SK-N-SH (cell line): ENCODE measurements at regions not wholly inside any gene's neighbourhood (a gene's known extent, or its start where the extent isn't known, plus 50 kb on each side); places are given as distances from the start of the nearest gene placed in this dataset.

ENCODE experiments used
- CTCF ChIA-PET: fragments of 300-600, 350-600 bp; formaldehyde crosslinking; extraction: SDS; loops from one replicate; lab custom pipeline; 2021; lab: Yijun Ruan, JAX
- POLR2A ChIA-PET: fragments of 350-600 bp; sonication (Branson Sonifier 250); formaldehyde crosslinking; extraction: SDS; loops from one replicate; lab custom pipeline; 2020; ENCODE audit warnings: antibody characterized with exemption, inconsistent platforms; lab: Yijun Ruan, JAX
- DNase-seq: peaks from one replicate; pipeline ENCODE4 v3.0.0; 2012
- H2AFZ ChIP-seq: fragments of 200-600 bp; sonication (generic); 2 replicates; pipeline ENCODE4 v1.8.1; 2016; ENCODE audit warnings: antibody characterized with exemption, mild to moderate bottlenecking, low read depth
- H3F3A ChIP-seq: fragments of 200-600 bp; sonication (generic); replicated peaks from 2 replicates; pipeline ENCODE3; 2016; ENCODE audit warnings: antibody characterized with exemption, mild to moderate bottlenecking; ENCODE audit not compliant: insufficient read depth
- H3K27ac ChIP-seq, 2 experiments: fragments of 200-500 bp in 1 of 2; fragments of 200-600 bp in 1 of 2; sonication (Bioruptor generic) in 1 of 2; sonication (generic), shearing (Covaris generic) in 1 of 2; 2 replicates each; pipeline versions ENCODE4 v1.5.1 to v1.6.1; 2014 to 2016; ENCODE audit warnings: low read depth in 2 of 2, inconsistent platforms in 1 of 2, low read length in 1 of 2, mild to moderate bottlenecking in 1 of 2, mixed read lengths in 1 of 2
- H3K27me3 ChIP-seq: fragments of 200-600 bp; sonication (generic), shearing (Covaris generic); 2 replicates; pipeline ENCODE4 v1.6.1; 2016; ENCODE audit warnings: mixed run types; ENCODE audit not compliant: insufficient read depth
- H3K36me3 ChIP-seq, 2 experiments: fragments of 200-500 bp in 1 of 2; fragments of 200-600 bp in 1 of 2; sonication (Bioruptor generic) in 1 of 2; sonication (generic) in 1 of 2; replicated peaks in 1 of 2; 2 replicates each; pipeline versions ENCODE3 to v1.5.1; 2014 to 2016; ENCODE audit warnings: low read length in 1 of 2, mild to moderate bottlenecking in 1 of 2; ENCODE audit not compliant: insufficient read depth in 2 of 2, control insufficient read depth in 1 of 2
- H3K4me1 ChIP-seq, 2 experiments: fragments of 200-500 bp in 1 of 2; fragments of 200-600 bp in 1 of 2; sonication (Bioruptor generic) in 1 of 2; sonication (generic), shearing (Covaris generic) in 1 of 2; 2 replicates each; pipeline versions ENCODE4 v1.5.1 to v1.6.1; 2014 to 2016; ENCODE audit warnings: low read depth in 1 of 2, low read length in 1 of 2, mixed run types in 1 of 2; ENCODE audit not compliant: insufficient read depth in 2 of 2, control insufficient read depth in 1 of 2
- H3K4me2 ChIP-seq: fragments of 200-600 bp; sonication (generic), shearing (Covaris generic); 2 replicates; pipeline ENCODE4 v1.6.1; 2017; ENCODE audit warnings: mixed run types
- H3K4me3 ChIP-seq, 2 experiments: fragments of 200-500 bp in 1 of 2; fragments of 200-600 bp in 1 of 2; sonication (Bioruptor generic) in 1 of 2; sonication (generic), shearing (Covaris generic) in 1 of 2; 2 replicates each; pipeline versions ENCODE4 v1.5.1 to v1.8.1; 2014 to 2016; ENCODE audit warnings: low read depth in 2 of 2, inconsistent platforms in 1 of 2, low read length in 1 of 2, mild to moderate bottlenecking in 1 of 2, mixed read lengths in 1 of 2, moderate library complexity in 1 of 2
- H3K79me2 ChIP-seq: fragments of 200-600 bp; sonication (generic); 2 replicates; pipeline ENCODE4 v1.8.1; 2017; ENCODE audit warnings: mild to moderate bottlenecking; ENCODE audit not compliant: insufficient read depth
- H3K9ac ChIP-seq: fragments of 200-600 bp; sonication (generic); 2 replicates; pipeline ENCODE4 v1.6.1; 2017; ENCODE audit warnings: mixed run types
- H3K9me2 ChIP-seq: fragments of 200-600 bp; sonication (generic); 2 replicates; pipeline ENCODE4 v1.6.1; 2017; ENCODE audit warnings: mixed run types
- H3K9me3 ChIP-seq: fragments of 200-600 bp; sonication (generic); 2 replicates; pipeline ENCODE4 v1.6.1; 2017; ENCODE audit warnings: mixed run types, mild to moderate bottlenecking, moderate library complexity
- H4K20me1 ChIP-seq: fragments of 200-600 bp; sonication (generic); 2 replicates; pipeline ENCODE4 v1.6.1; 2017; ENCODE audit warnings: mild to moderate bottlenecking, mixed run types; ENCODE audit not compliant: insufficient read depth
- CHD2 ChIP-seq: fragments of 150-350 bp; IDR thresholded peaks from 2 replicates; pipeline ENCODE4 v1.6.1; 2018; ENCODE audit warnings: low read length; ENCODE audit not compliant: partially characterized antibody
- CTCF ChIP-seq: fragments of 200-600 bp; sonication (generic); IDR thresholded peaks from 2 replicates; pipeline ENCODE4 v1.6.1; 2017; ENCODE audit warnings: antibody characterized with exemption, mild to moderate bottlenecking, moderate library complexity
- EZH2phosphoT487 ChIP-seq: fragments of 200-600 bp; sonication (generic); IDR thresholded peaks from 2 replicates; pipeline ENCODE4 v1.6.1; 2017; ENCODE audit warnings: low read depth, mixed run types, mild to moderate bottlenecking, antibody characterized with exemption, moderate library complexity, borderline replicate concordance
- FOSL2 ChIP-seq: IDR thresholded peaks from 2 replicates; pipeline ENCODE4 v1.4.0; 2012; ENCODE audit warnings: low read depth, mild to moderate bottlenecking, moderate library complexity, borderline replicate concordance
- FOXM1 ChIP-seq: IDR thresholded peaks from 2 replicates; pipeline ENCODE4 v1.4.0; 2012; ENCODE audit warnings: low read depth, mild to moderate bottlenecking
- GATA2 ChIP-seq: sonication (generic); formaldehyde crosslinking; IDR thresholded peaks from 2 replicates; pipeline ENCODE4 v1.5.0; 2020; ENCODE audit warnings: mild to moderate bottlenecking, missing genetic modification reagents
- NFIC ChIP-seq: IDR thresholded peaks from 2 replicates; pipeline ENCODE4 v1.4.0; 2012; ENCODE audit warnings: borderline replicate concordance
- PBX3 ChIP-seq: IDR thresholded peaks from 2 replicates; pipeline ENCODE4; 2012
- POLR2AphosphoS5 ChIP-seq: IDR thresholded peaks from 2 replicates; pipeline ENCODE4 v1.6.1; 2012; ENCODE audit warnings: low read depth, low read length
- REST ChIP-seq: IDR thresholded peaks from 2 replicates; pipeline ENCODE4 v1.6.1; 2012; ENCODE audit warnings: mild to moderate bottlenecking, low read depth, low read length, moderate library complexity
- RFX5 ChIP-seq: IDR thresholded peaks from 2 replicates; pipeline ENCODE4 v1.6.1; 2012; ENCODE audit warnings: mild to moderate bottlenecking, improper control_type of control experiment, low read length
- RXRA ChIP-seq: IDR thresholded peaks from 2 replicates; pipeline ENCODE4 v1.4.0; 2012; ENCODE audit warnings: low read depth, mild to moderate bottlenecking, borderline replicate concordance
- TAF1 ChIP-seq: IDR thresholded peaks from 2 replicates; pipeline ENCODE4 v1.6.1; 2012; ENCODE audit warnings: low read depth, mild to moderate bottlenecking, low read length, moderate library complexity, borderline replicate concordance
- TCF12 ChIP-seq: IDR thresholded peaks from 2 replicates; pipeline ENCODE4 v1.4.0; 2012
- TEAD4 ChIP-seq: IDR thresholded peaks from 2 replicates; pipeline ENCODE4 v1.4.0; 2012; ENCODE audit warnings: mild to moderate bottlenecking, borderline replicate concordance; ENCODE audit not compliant: insufficient read depth
- USF1 ChIP-seq: IDR thresholded peaks from 2 replicates; pipeline ENCODE4 v1.4.0; 2012; ENCODE audit warnings: low read depth, borderline replicate concordance
- USF2 ChIP-seq: fragments of 150-350 bp; IDR thresholded peaks from 2 replicates; pipeline ENCODE4 v1.6.1; 2017; ENCODE audit warnings: antibody characterized with exemption, low read length, low read depth, borderline replicate concordance
- YY1 ChIP-seq: IDR thresholded peaks from 2 replicates; pipeline ENCODE4 v1.4.0; 2012; ENCODE audit warnings: low read depth, mild to moderate bottlenecking
- ZBTB33 ChIP-seq: IDR thresholded peaks from 2 replicates; pipeline ENCODE4 v1.4.0; 2012; ENCODE audit warnings: low read depth, borderline replicate concordance
- WGBS: methylation state at CpG from one replicate; pipeline ENCODE4 v1.1.6; 2017; ENCODE audit warnings: low lambda C conversion rate; 5-methylcytosine and 5-hydroxymethylcytosine counted together

GRCh38 chr2:211117026-211117425 lies 560.6 kb downstream of the CPS1 start:
- Histone ChIP-seq H3K27me3 (no peaks in the 10 kb centered on the region), H3K9ac (no peak overlapping the region), H3K27ac (no peak overlapping the region), H3K4me3 (no peak overlapping the region), H3K36me3 (no peaks in the 10 kb centered on the region), H3K79me2 (no peaks in the 10 kb centered on the region), H4K20me1 (no peaks in the 10 kb centered on the region), H3F3A (no peaks in the 10 kb centered on the region), H3K4me2 (no peak overlapping the region), H3K9me2 (no peaks in the 10 kb centered on the region), H3K9me3 (no peaks in the 10 kb centered on the region), H2AFZ (no peak overlapping the region), H3K4me1 (no peaks in the 10 kb centered on the region)
- DNase-seq: no peak
- WGBS: 70% methylated on average over 1 of the region's 1 CpG
- TF ChIP-seq REST (no peak), RFX5 (no peak), USF2 (no peak), EZH2phosphoT487 (no peak), TEAD4 (no peak), CTCF (no peak), PBX3 (no peak), NFIC (no peak), YY1 (no peak), CHD2 (no peak), GATA2 (CRISPR knock-in tag) (no peak), ZBTB33 (no peak), POLR2AphosphoS5 (no peak), RXRA (no peak), TCF12 (no peak), FOSL2 (no peak), TAF1 (no peak), USF1 (no peak), FOXM1 (no peak)
- ChIA-PET CTCF (interaction anchor here (1.0 to 3.1 kb wide), 2 partner anchors 10 to 23 kb away, joined by 4 to 10 read pairs; no protein-coding TSS in a partner anchor), POLR2A (no interaction called here)
